ENCODE measurements at regions not wholly inside any gene's neighbourhood (a gene's known extent, or its start where the extent isn't known, plus 50 kb on each side); places are given as distances from the start of the nearest gene placed in this dataset.

DNA sequence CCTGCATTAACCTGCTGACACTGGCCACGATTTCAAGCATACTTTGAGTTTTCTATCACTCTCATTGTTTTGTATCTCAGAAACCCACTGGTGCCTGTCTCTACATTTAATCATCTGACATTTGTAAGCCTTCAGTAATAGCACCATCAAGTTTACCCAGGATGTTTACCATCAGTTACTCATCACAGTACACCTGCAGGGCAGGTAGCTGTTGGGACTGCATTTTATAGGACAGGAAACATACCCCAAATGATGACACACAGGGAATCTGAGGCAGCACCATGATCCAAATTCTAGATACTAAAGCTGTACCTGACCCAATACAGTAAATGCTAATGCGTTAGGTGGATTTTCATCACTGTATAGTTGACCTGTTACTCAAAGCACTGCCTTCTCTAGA, 114.2 kb downstream of the FEM1C start:
- TF ChIP-seq POLR2AphosphoS5 (IDR thresholded peaks at IDR 0.05; ENCODE audit: low read depth, low read length) (no peak), POLR2A (IDR thresholded peaks at IDR 0.05; ENCODE audit: low read depth, low read length) (no peak), TAF1 (IDR thresholded peaks at IDR 0.05; ENCODE audit: low read depth, low read length) (no peak), SPI1 (IDR thresholded peaks at IDR 0.05; ENCODE audit: low read depth, low read length) (no peak), POU2F2 (IDR thresholded peaks at IDR 0.05; ENCODE audit: low read depth, low read length) (no peak), PAX5 (IDR thresholded peaks at IDR 0.05; ENCODE audit: insufficient read depth, low read length, severe bottlenecking) (no peak)
